NT2/D1 (cell line): ENCODE measurements at regions not wholly inside any gene's neighbourhood (a gene's known extent, or its start where the extent isn't known, plus 50 kb on each side); places are given as distances from the start of the nearest gene placed in this dataset.

Source experiments
- YY1 ChIP-seq: IDR thresholded peaks from 2 replicates; pipeline ENCODE4 v1.6.1; 2011; ENCODE audit not compliant: insufficient read length, insufficient read depth
- ZNF274 ChIP-seq: IDR thresholded peaks from 2 replicates; pipeline ENCODE4 v1.6.1; 2011; ENCODE audit warnings: mild to moderate bottlenecking, low read depth, low read length

DNA sequence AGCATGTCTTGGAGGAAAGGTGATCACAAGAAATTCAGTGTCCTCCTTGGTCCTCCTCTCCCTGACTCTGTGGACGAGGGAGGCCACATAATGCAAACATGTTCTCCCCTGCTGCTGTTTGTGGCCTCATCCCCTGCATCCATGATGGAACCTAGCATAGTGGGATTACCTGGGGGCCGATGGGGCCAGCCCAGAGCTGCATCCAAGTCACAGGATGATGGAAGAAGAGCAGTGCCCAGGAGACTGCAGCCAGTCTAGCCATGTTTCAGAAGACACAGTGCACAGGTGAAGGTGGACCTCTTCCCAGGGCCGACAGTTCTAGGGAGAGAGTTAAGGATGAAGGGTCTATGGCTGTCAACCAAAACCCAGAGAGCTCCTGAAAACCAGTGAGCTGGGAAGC is 213.6 kb upstream of the B3GAT1 start:
- TF ChIP-seq ZNF274 (no peak), YY1 (no peak)
